IPS DF 6.9 (cell line): ENCODE measurements at regions not wholly inside any gene's neighbourhood (a gene's known extent, or its start where the extent isn't known, plus 50 kb on each side); places are given as distances from the start of the nearest gene placed in this dataset.
"Not testable (repeated sequence)": the region's sequence is repeated elsewhere in the genome, so short reads cannot be mapped to it uniquely, and the experiment has no call there.

ENCODE experiments used
- DNase-seq: peaks from one replicate; pipeline ENCODE4 v3.0.0-alpha.2; 2013; ENCODE audit warnings: low read depth, low spot score
- H3K27ac ChIP-seq: one replicate; pipeline ENCODE4 v1.5.1; 2013; ENCODE audit warnings: low read length, control low read depth
- H3K27me3 ChIP-seq: 2 replicates; pipeline ENCODE4 v1.6.1; 2013; ENCODE audit warnings: mild to moderate bottlenecking, low read length; ENCODE audit not compliant: control insufficient read depth, insufficient read depth
- H3K36me3 ChIP-seq: 2 replicates; pipeline ENCODE4 v1.6.1; 2013; ENCODE audit warnings: low read length; ENCODE audit not compliant: control insufficient read depth, insufficient read depth
- H3K4me1 ChIP-seq: 2 replicates; pipeline ENCODE4 v1.6.1; 2013; ENCODE audit warnings: low read length; ENCODE audit not compliant: control insufficient read depth, insufficient read depth
- H3K4me3 ChIP-seq: 2 replicates; pipeline ENCODE4 v1.5.1; 2013; ENCODE audit warnings: mild to moderate bottlenecking, low read length
- H3K9me3 ChIP-seq: 2 replicates; pipeline ENCODE4 v1.6.1; 2013; ENCODE audit warnings: low read length, inconsistent platforms; ENCODE audit not compliant: control insufficient read depth, insufficient read depth
- WGBS: extraction: QIAGEN DNeasy Blood & Tissue Kit; methylation state at CpG from one replicate; pipeline ENCODE4 v1.1.7; 2013; ENCODE audit warnings: mixed read lengths, missing lambda C conversion rate; ENCODE audit not compliant: insufficient read length, insufficient coverage; 5-methylcytosine and 5-hydroxymethylcytosine counted together

DNA sequence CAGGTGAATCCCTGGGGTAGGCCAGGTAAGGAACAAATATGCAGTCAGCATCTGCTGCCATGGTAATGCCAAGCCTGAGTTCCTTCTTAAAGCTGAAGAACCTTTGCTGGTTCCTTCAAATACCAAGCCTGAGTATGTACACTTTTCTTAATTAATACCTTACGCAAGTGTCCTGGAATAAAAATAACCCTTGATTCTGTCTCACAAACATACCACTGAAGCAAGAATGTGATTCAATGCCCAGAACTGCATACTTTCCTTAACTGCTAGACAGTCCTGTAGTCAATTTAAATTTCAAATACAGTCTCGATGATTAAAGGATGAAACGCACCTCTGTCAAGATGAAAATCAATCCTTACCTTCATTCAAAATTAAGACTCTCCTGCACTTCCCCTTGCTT, 634.0 kb upstream of the CHRM3 start:
- no peaks in the 10 kb centered on the region for H3K4me1 ChIP-seq
- H3K4me3 ChIP-seq, result no peak overlapping the region
- no peak for DNase-seq
- WGBS, result no CpG with 5 or more reads among the region's 3 CpGs
- H3K36me3 ChIP-seq, result no peaks in the 10 kb centered on the region
- no peaks in the 10 kb centered on the region for H3K27me3 ChIP-seq
- no peak overlapping the region for H3K27ac ChIP-seq
- no peaks in the 10 kb centered on the region for H3K9me3 ChIP-seq

- Histone ChIP-seq H3K36me3 (no peaks in the 10 kb centered on the region), H3K4me3 (no peak overlapping the region), H3K4me1 (no peaks in the 10 kb centered on the region), H3K27ac (no peak overlapping the region), H3K27me3 (no peaks in the 10 kb centered on the region), H3K9me3 (peaks cover 1% of the 10 kb centered on the region)
- no peak for DNase-seq
- no CpG with 5 or more reads among the region's 13 CpGs for WGBS
Measured at GRCh38 chr1:238745069-238745468, 641.3 kb upstream of the CHRM3 start.

DNA sequence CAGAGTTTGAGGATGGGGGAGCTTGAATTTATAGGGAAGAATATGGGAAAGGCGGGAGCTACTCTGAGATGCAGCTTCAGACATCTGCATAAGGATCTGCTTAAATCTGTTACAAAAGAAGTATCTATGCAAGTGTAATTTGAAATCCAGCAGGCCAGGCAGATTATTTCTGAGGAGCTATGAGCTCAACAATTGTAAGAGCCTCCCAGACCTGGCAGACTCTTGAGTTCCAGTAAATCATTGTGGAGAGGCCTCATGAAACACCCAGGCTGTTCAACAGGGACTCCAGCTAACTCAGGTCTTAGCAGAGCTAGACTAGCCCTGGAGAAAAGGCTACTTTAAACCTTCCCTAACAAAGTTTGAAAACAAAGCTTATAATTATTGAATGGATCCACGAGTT, 647.5 kb upstream of the CHRM3 start:
- H3K27ac ChIP-seq, result no peak overlapping the region
- no peaks in the 10 kb centered on the region; the same call in 1 of the 2 replicates for H3K9me3 ChIP-seq
- 100% methylated on average over 1 of the region's 2 CpGs for WGBS
- no peaks in the 10 kb centered on the region for H3K4me1 ChIP-seq
- no peaks in the 10 kb centered on the region for H3K27me3 ChIP-seq
- no peak overlapping the region for H3K4me3 ChIP-seq
- H3K36me3 ChIP-seq, result no peaks in the 10 kb centered on the region
- DNase-seq, result no peak

- Histone ChIP-seq H3K4me1 (no peaks in the 10 kb centered on the region), H3K9me3 (no peaks in the 10 kb centered on the region), H3K27me3 (no peaks in the 10 kb centered on the region), H3K27ac (no peak overlapping the region), H3K36me3 (no peaks in the 10 kb centered on the region), H3K4me3 (no peak overlapping the region)
- DNase-seq, result no peak
Measured at GRCh38 chr1:238727670-238728069, 658.7 kb upstream of the CHRM3 start.

DNA sequence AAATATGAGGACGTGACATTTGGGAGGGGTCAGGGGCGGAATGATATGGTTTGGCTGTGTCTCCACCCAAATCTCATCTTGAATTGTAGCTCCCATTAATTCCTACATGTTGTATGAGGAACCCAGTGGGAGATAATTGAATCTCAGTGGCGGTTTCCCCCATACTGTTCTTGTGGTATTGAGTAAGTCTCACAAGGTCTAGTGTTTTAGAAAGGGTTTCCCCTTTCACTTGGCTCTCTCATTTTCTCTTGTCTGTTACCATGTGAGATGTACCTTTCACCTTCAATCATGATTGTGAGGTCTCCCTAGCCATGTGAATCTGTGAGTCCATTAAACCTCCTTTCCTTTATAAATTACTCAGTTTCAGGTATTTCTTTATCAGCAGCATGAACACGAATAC, 663.6 kb upstream of the CHRM3 start:
- Histone ChIP-seq H3K27me3 (no peaks in the 10 kb centered on the region), H3K4me3 (no peak overlapping the region), H3K4me1 (no peaks in the 10 kb centered on the region), H3K9me3 (no peaks in the 10 kb centered on the region), H3K27ac (no peak overlapping the region), H3K36me3 (no peaks in the 10 kb centered on the region)
- DNase-seq, result no peak
- WGBS, result no CpG with 5 or more reads among the region's 4 CpGs

DNA sequence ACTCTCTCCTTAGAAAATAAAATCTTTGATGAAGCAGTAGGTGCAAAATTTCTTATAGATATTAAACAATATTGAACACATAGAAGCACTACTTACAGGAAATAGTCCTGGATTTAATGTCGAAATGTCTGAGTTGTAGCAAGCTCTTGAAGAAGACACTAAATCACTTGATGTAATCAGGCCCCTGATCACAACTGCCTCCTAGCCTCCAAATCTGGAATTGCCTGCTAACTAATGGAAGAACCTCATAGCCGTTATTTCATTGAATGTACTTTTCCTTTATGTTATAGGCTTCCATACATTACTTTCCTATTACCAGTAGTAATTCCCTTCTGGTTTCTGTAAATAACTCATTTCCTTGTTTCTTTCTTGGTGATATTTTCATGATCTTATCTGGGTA, 675.7 kb upstream of the CHRM3 start:
- no peaks in the 10 kb centered on the region for H3K27me3 ChIP-seq
- DNase-seq, result no peak

DNA sequence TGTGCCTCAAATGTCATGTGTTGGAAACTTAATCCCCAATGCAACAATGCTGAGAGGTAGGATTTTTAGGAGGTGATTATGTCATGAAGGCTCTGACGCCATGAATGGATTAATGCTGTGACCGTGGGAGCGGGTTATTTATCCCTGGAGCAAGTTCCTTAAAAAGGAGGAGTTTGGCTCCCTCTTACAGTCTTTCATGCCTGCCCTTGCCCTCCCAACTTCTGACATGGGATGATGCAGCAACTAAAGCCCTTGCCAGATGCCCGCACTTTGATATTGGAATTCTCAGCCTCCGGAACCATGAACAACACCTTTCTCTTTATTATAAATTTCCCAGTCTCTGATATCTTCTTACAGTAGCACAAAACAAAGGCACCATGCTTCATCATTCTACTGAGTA, 685.3 kb upstream of the CHRM3 start:
- Histone ChIP-seq H3K9me3 (no peaks in the 10 kb centered on the region), H3K4me1 (no peaks in the 10 kb centered on the region), H3K27me3 (no peaks in the 10 kb centered on the region), H3K27ac (no peak overlapping the region), H3K36me3 (no peaks in the 10 kb centered on the region), H3K4me3 (no peak overlapping the region)
- WGBS, result no CpG with 5 or more reads among the region's 5 CpGs
- no peak for DNase-seq

More for the DNA sequence above, 675.7 kb upstream of the CHRM3 start:
- Histone ChIP-seq H3K4me1 (no peaks in the 10 kb centered on the region), H3K36me3 (no peaks in the 10 kb centered on the region), H3K4me3 (no peak overlapping the region), H3K27ac (no peak overlapping the region), H3K9me3 (no peaks in the 10 kb centered on the region)
- no CpG with 5 or more reads among the region's 2 CpGs for WGBS

DNA sequence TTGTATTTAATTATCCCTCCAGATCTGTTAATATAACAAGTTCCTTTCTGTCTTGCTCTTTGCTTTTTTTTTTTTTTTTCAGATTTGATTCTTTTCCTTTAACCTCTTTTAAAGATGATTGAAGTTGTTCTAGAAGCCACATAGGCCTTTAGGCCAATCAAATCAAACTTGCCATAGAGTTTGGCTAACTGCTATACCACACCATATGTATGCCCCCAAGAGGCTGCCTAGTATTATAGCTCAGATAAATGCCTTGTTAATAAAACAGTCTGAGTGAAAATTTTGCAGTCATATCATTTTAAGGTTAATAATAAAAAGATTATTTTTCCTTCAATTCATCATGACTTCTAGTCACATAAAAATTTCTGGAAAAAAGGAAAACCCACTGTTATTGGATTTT, 696.0 kb upstream of the CHRM3 start:
- no peaks in the 10 kb centered on the region for H3K4me1 ChIP-seq
- no peaks in the 10 kb centered on the region for H3K27me3 ChIP-seq
- DNase-seq, result no peak
- no peaks in the 10 kb centered on the region for H3K36me3 ChIP-seq
- H3K9me3 ChIP-seq, result no peaks in the 10 kb centered on the region
- H3K27ac ChIP-seq, result no peak overlapping the region
- H3K4me3 ChIP-seq, result no peak overlapping the region

- WGBS, result no CpG with 5 or more reads among the region's 27 CpGs
- not testable (repeated sequence) for DNase-seq, H3K27me3 ChIP-seq, H3K9me3 ChIP-seq, H3K4me1 ChIP-seq, H3K4me3 ChIP-seq, H3K36me3 ChIP-seq, H3K27ac ChIP-seq
Measured at GRCh38 chr1:238684576-238684975, 701.8 kb upstream of the CHRM3 start.

GRCh38 chr1:238681451-238681850, 704.9 kb upstream of the CHRM3 start:
- Histone ChIP-seq H3K27me3 (no peaks in the 10 kb centered on the region), H3K27ac (no peak overlapping the region), H3K4me3 (no peak overlapping the region), H3K9me3 (no peaks in the 10 kb centered on the region), H3K36me3 (no peaks in the 10 kb centered on the region), H3K4me1 (no peaks in the 10 kb centered on the region)
- no CpG with 5 or more reads among the region's 4 CpGs for WGBS
- DNase-seq, result no peak

GRCh38 chr1:238681021-238681420, 705.3 kb upstream of the CHRM3 start:
- Histone ChIP-seq H3K9me3 (no peaks in the 10 kb centered on the region), H3K36me3 (no peaks in the 10 kb centered on the region), H3K27ac (no peak overlapping the region), H3K4me3 (no peak overlapping the region), H3K4me1 (no peaks in the 10 kb centered on the region), H3K27me3 (no peaks in the 10 kb centered on the region)
- DNase-seq, result no peak
- WGBS, result 100% methylated on average over 1 of the region's 5 CpGs
